ENCODE measurements at regions not wholly inside any gene's neighbourhood (a gene's known extent, or its start where the extent isn't known, plus 50 kb on each side); places are given as distances from the start of the nearest gene placed in this dataset.

GRCh38 chr2:200137271-200137670, 169.2 kb upstream of the SPATS2L start:
- ChIA-PET POLR2A (ENCODE audit: unreplicated experiment) (no interaction called here), CTCF (interaction anchor here (0.6 kb wide), 1 partner anchor 148 kb away, joined by 3 read pairs; no protein-coding TSS in a partner anchor)
- no peak overlapping the region for H3K27ac ChIP-seq (ENCODE audit: low read length)
- 0 out of 2 replicates have a peak, but pooled peaks cover 5% of the 10 kb centered on the region for H3K9me3 ChIP-seq (ENCODE audit: low read length)
- H3K4me1 ChIP-seq (ENCODE audit: insufficient read depth, low read length), result peaks cover under 1% of the 10 kb centered on the region; the same call in 1 of the 2 replicates
- H4K20me1 ChIP-seq (ENCODE audit: low read length), result no peaks in the 10 kb centered on the region
- no peaks in the 10 kb centered on the region for H3K36me3 ChIP-seq (ENCODE audit: low read depth, low read length)
- no peak for DNase-seq
- H2AFZ ChIP-seq (ENCODE audit: low read length), result no peak overlapping the region
- H3K9me2 ChIP-seq (replicated peaks; ENCODE audit: low read length), result no peaks in the 10 kb centered on the region
- H3K9ac ChIP-seq (ENCODE audit: low read length), result no peak overlapping the region
- no peaks in the 10 kb centered on the region for H3K27me3 ChIP-seq (ENCODE audit: low read length)
- TF ChIP-seq EZH2phosphoT487 (IDR thresholded peaks at IDR 0.05; ENCODE audit: borderline replicate concordance, low read length) (no peak), EZH2 (IDR thresholded peaks at IDR 0.05; ENCODE audit: low read length, unreplicated experiment) (no peak), CTCF (conservative IDR thresholded peaks at IDR 0.05; ENCODE audit: low read depth, low read length) (no peak)
- H3K79me2 ChIP-seq (ENCODE audit: low read length), result no peaks in the 10 kb centered on the region
- no peak overlapping the region for H3K4me3 ChIP-seq (ENCODE audit: low read length)
- no peaks in the 10 kb centered on the region for H3F3A ChIP-seq (ENCODE audit: low read length, unreplicated experiment)
- H3K4me2 ChIP-seq (ENCODE audit: low read length), result no peak overlapping the region
- no TSS peak for BruUV-seq (replicated peaks)
- no peak for ATAC-seq
- intact Hi-C loops (cut with micrococcal nuclease), result loop anchor here (10.0 kb wide), 1 partner anchor 152 kb away; no protein-coding TSS in a partner anchor

GRCh38 chr2:200137691-200138090, 168.8 kb upstream of the SPATS2L start:
- Histone ChIP-seq H3K4me2 (ENCODE audit: low read length) (no peak overlapping the region), H3K79me2 (ENCODE audit: low read length) (no peaks in the 10 kb centered on the region), H3K27me3 (ENCODE audit: low read length) (no peaks in the 10 kb centered on the region), H3K4me1 (ENCODE audit: insufficient read depth, low read length) (no peaks in the 10 kb centered on the region), H3F3A (ENCODE audit: low read length, unreplicated experiment) (no peaks in the 10 kb centered on the region), H3K36me3 (ENCODE audit: low read depth, low read length) (no peaks in the 10 kb centered on the region), H3K9me2 (replicated peaks; ENCODE audit: low read length) (no peaks in the 10 kb centered on the region), H3K27ac (ENCODE audit: low read length) (no peak overlapping the region), H3K9ac (ENCODE audit: low read length) (no peak overlapping the region), H3K4me3 (ENCODE audit: low read length) (no peak overlapping the region), H3K9me3 (ENCODE audit: low read length) (0 out of 2 replicates have a peak, but pooled peaks cover 5% of the 10 kb centered on the region), H4K20me1 (ENCODE audit: low read length) (no peaks in the 10 kb centered on the region), H2AFZ (ENCODE audit: low read length) (no peak overlapping the region)
- TF ChIP-seq EZH2 (IDR thresholded peaks at IDR 0.05; ENCODE audit: low read length, unreplicated experiment) (no peak), EZH2phosphoT487 (IDR thresholded peaks at IDR 0.05; ENCODE audit: borderline replicate concordance, low read length) (no peak), CTCF (conservative IDR thresholded peaks at IDR 0.05; ENCODE audit: low read depth, low read length) (no peak)
- no TSS peak for BruUV-seq (replicated peaks)
- no peak for DNase-seq
- no peak for ATAC-seq
- intact Hi-C loops (cut with micrococcal nuclease), result loop anchor here (10.0 kb wide), 1 partner anchor 153 kb away; no protein-coding TSS in a partner anchor
- POLR2A ChIA-PET (ENCODE audit: unreplicated experiment), result no interaction called here
- CTCF ChIA-PET, result no interaction called here

- Histone ChIP-seq H3K9ac (ENCODE audit: low read length) (no peak overlapping the region), H3K4me1 (ENCODE audit: insufficient read depth, low read length) (no peaks in the 10 kb centered on the region), H3K27me3 (ENCODE audit: low read length) (no peaks in the 10 kb centered on the region), H4K20me1 (ENCODE audit: low read length) (no peaks in the 10 kb centered on the region), H3F3A (ENCODE audit: low read length, unreplicated experiment) (no peaks in the 10 kb centered on the region), H3K4me2 (ENCODE audit: low read length) (no peak overlapping the region), H2AFZ (ENCODE audit: low read length) (no peak overlapping the region), H3K36me3 (ENCODE audit: low read depth, low read length) (no peaks in the 10 kb centered on the region), H3K9me2 (replicated peaks; ENCODE audit: low read length) (no peaks in the 10 kb centered on the region), H3K4me3 (ENCODE audit: low read length) (no peak overlapping the region), H3K9me3 (ENCODE audit: low read length) (0 out of 2 replicates have a peak, but pooled peaks cover 5% of the 10 kb centered on the region), H3K27ac (ENCODE audit: low read length) (no peak overlapping the region), H3K79me2 (ENCODE audit: low read length) (no peaks in the 10 kb centered on the region)
- ATAC-seq (no peak), DNase-seq (no peak)
- POLR2A ChIA-PET (ENCODE audit: unreplicated experiment), result no interaction called here
- TF ChIP-seq EZH2phosphoT487 (IDR thresholded peaks at IDR 0.05; ENCODE audit: borderline replicate concordance, low read length) (no peak), EZH2 (IDR thresholded peaks at IDR 0.05; ENCODE audit: low read length, unreplicated experiment) (no peak), CTCF (conservative IDR thresholded peaks at IDR 0.05; ENCODE audit: low read depth, low read length) (no peak)
- no TSS peak for BruUV-seq (replicated peaks)
- CTCF ChIA-PET, result no interaction called here
- intact Hi-C loops (cut with micrococcal nuclease), result loop anchor here (10.0 kb wide), 1 partner anchor 154 kb away; no protein-coding TSS in a partner anchor
Measured at GRCh38 chr2:200138391-200139124, 167.9 kb upstream of the SPATS2L start.
